Caco-2 (cell line): ENCODE measurements at regions not wholly inside any gene's neighbourhood (a gene's known extent, or its start where the extent isn't known, plus 50 kb on each side); places are given as distances from the start of the nearest gene placed in this dataset.

Experiments used
- BruUV-seq: library from RNA; stranded (reverse); fragments of 400-500 nt; replicated peaks from 2 replicates; lab custom pipeline; 2021; lab: Mats Ljungman, UMichigan
- CTCF ChIA-PET: fragments of 300-600 bp; sonication (Branson Sonifier 250); formaldehyde crosslinking; loops from one replicate; lab custom pipeline; 2022; ENCODE audit warnings: antibody characterized with exemption; lab: Charles Lee
- POLR2A ChIA-PET: fragments of 300-600 bp; sonication (Branson Sonifier 250); formaldehyde crosslinking; loops from one replicate; lab custom pipeline; 2022; ENCODE audit warnings: antibody characterized with exemption; lab: Charles Lee
- DNase-seq, 2 experiments: peaks; one replicate each; pipeline versions ENCODE4 v3.0.0 to v3.0.0-alpha.2; 2020 to 2022
- H3K27me3 ChIP-seq: replicated peaks from 2 replicates; pipeline ENCODE4 v1.6.0; 2011; ENCODE audit warnings: low read length; ENCODE audit not compliant: control insufficient read depth, insufficient read depth
- H3K36me3 ChIP-seq: 2 replicates; pipeline ENCODE4 v1.5.1; 2011; ENCODE audit warnings: low read length; ENCODE audit not compliant: control insufficient read depth, insufficient read depth
- H3K4me1 ChIP-seq: fragments of 250-450 bp; sonication (Bioruptor Pico); 2 replicates; pipeline ENCODE4 v1.5.1; 2020; ENCODE audit warnings: mild to moderate bottlenecking
- H3K4me3 ChIP-seq: 2 replicates; pipeline ENCODE4 v1.5.1; 2011; ENCODE audit warnings: low read depth, mild to moderate bottlenecking, control low read depth, low read length
- H3K9me3 ChIP-seq: fragments of 250-450 bp; sonication (Bioruptor Pico); 2 replicates; pipeline ENCODE4 v1.5.1; 2020; ENCODE audit warnings: mild to moderate bottlenecking, moderate library complexity
- H3K27ac Mint-ChIP-seq: one replicate; pipeline ENCODE4 v1.8.0; 2022; ENCODE audit warnings: mixed read lengths; ENCODE audit not compliant: unreplicated experiment
- H3K27me3 Mint-ChIP-seq: one replicate; pipeline ENCODE4 v1.8.0; 2022; ENCODE audit warnings: mixed read lengths; ENCODE audit not compliant: insufficient read depth, unreplicated experiment
- H3K36me3 Mint-ChIP-seq: one replicate; pipeline ENCODE4 v1.8.0; 2022; ENCODE audit warnings: mild to moderate bottlenecking, mixed read lengths; ENCODE audit not compliant: insufficient read depth, unreplicated experiment
- H3K4me1 Mint-ChIP-seq: one replicate; pipeline ENCODE4 v1.8.0; 2022; ENCODE audit warnings: low read depth, mixed read lengths; ENCODE audit not compliant: unreplicated experiment
- H3K4me3 Mint-ChIP-seq: one replicate; pipeline ENCODE4 v1.8.0; 2022; ENCODE audit warnings: mild to moderate bottlenecking, moderate library complexity, mixed read lengths; ENCODE audit not compliant: unreplicated experiment
- H3K9me3 Mint-ChIP-seq: one replicate; pipeline ENCODE4 v1.8.0; 2022; ENCODE audit warnings: mixed read lengths; ENCODE audit not compliant: unreplicated experiment
- intact Hi-C: fragments of 100-400 bp; cut with micrococcal nuclease; formaldehyde crosslinking; loops from one replicate; pipeline ENCODE4 v1.10.0; 2022; ENCODE audit not compliant: unreplicated experiment
- TF ChIP-seq, protein P1 (sequence below), 2 experiments: fragments of 200-600 bp in 1 of 2; IDR thresholded peaks; 1 replicate in 1 of 2; 2 replicates in 1 of 2; pipeline versions ENCODE4 v1.5.1 to v1.8.0; 2011 to 2022; ENCODE audit warnings: antibody characterized with exemption in 1 of 2, control low read depth in 1 of 2, inconsistent platforms in 1 of 2, low read depth in 1 of 2, low read length in 1 of 2, mild to moderate bottlenecking in 1 of 2, moderate library complexity in 1 of 2; ENCODE audit not compliant: insufficient read depth in 1 of 2, severe bottlenecking in 1 of 2, unreplicated experiment in 1 of 2

- H3K27ac Mint-ChIP-seq, result no peak overlapping the region
- H3K36me3 Mint-ChIP-seq, result no peaks in the 10 kb centered on the region
- no peaks in the 10 kb centered on the region for H3K4me1 Mint-ChIP-seq
- peaks cover 9% of the 10 kb centered on the region for H3K9me3 Mint-ChIP-seq
- no peaks in the 10 kb centered on the region for H3K27me3 Mint-ChIP-seq
- ChIA-PET CTCF (no interaction called here), POLR2A (no interaction called here)
- H3K4me3 Mint-ChIP-seq, result no peak overlapping the region
- TF ChIP-seq, protein P1, sequence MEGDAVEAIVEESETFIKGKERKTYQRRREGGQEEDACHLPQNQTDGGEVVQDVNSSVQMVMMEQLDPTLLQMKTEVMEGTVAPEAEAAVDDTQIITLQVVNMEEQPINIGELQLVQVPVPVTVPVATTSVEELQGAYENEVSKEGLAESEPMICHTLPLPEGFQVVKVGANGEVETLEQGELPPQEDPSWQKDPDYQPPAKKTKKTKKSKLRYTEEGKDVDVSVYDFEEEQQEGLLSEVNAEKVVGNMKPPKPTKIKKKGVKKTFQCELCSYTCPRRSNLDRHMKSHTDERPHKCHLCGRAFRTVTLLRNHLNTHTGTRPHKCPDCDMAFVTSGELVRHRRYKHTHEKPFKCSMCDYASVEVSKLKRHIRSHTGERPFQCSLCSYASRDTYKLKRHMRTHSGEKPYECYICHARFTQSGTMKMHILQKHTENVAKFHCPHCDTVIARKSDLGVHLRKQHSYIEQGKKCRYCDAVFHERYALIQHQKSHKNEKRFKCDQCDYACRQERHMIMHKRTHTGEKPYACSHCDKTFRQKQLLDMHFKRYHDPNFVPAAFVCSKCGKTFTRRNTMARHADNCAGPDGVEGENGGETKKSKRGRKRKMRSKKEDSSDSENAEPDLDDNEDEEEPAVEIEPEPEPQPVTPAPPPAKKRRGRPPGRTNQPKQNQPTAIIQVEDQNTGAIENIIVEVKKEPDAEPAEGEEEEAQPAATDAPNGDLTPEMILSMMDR (IDR thresholded peaks at IDR 0.05; ENCODE audit: insufficient read depth in 1 of 2, low read depth in 1 of 2, low read length in 1 of 2, severe bottlenecking in 1 of 2, unreplicated experiment in 1 of 2), result no peak
- no peaks in the 10 kb centered on the region for H3K36me3 ChIP-seq
- no TSS peak for BruUV-seq
- H3K4me1 ChIP-seq, result peaks cover 7% of the 10 kb centered on the region
- no peak for DNase-seq
- H3K9me3 ChIP-seq, result no peaks in the 10 kb centered on the region
- H3K4me3 ChIP-seq, result no peak overlapping the region
- intact Hi-C loops, result no loop called here
- no peaks in the 10 kb centered on the region for H3K27me3 ChIP-seq
These were observed 285.8 kb downstream of the DIPK2A start for GRCh38 chr3:144257381-144257780.

GRCh38 chr3:144259267-144259666, 287.6 kb downstream of the DIPK2A start:
- peaks cover 7% of the 10 kb centered on the region for H3K4me1 ChIP-seq
- TF ChIP-seq, protein P1 (IDR thresholded peaks at IDR 0.05; ENCODE audit: insufficient read depth in 1 of 2, low read depth in 1 of 2, low read length in 1 of 2, severe bottlenecking in 1 of 2, unreplicated experiment in 1 of 2), result no peak
- BruUV-seq, result no TSS peak
- ChIA-PET CTCF (no interaction called here), POLR2A (no interaction called here)
- no peak overlapping the region for H3K4me3 ChIP-seq
- no peaks in the 10 kb centered on the region for H3K36me3 ChIP-seq
- Mint-ChIP-seq H3K4me1 (no peaks in the 10 kb centered on the region), H3K27me3 (no peaks in the 10 kb centered on the region), H3K9me3 (peaks cover 9% of the 10 kb centered on the region), H3K36me3 (no peaks in the 10 kb centered on the region), H3K4me3 (no peak overlapping the region), H3K27ac (no peak overlapping the region)
- H3K27me3 ChIP-seq, result no peaks in the 10 kb centered on the region
- no peak for DNase-seq
- intact Hi-C loops, result no loop called here
- H3K9me3 ChIP-seq, result no peaks in the 10 kb centered on the region

- H3K27me3 Mint-ChIP-seq, result no peaks in the 10 kb centered on the region
- POLR2A ChIA-PET, result no interaction called here
- no peaks in the 10 kb centered on the region for H3K4me1 Mint-ChIP-seq
- CTCF ChIA-PET, result no interaction called here
- no peaks in the 10 kb centered on the region for H3K36me3 Mint-ChIP-seq
- Histone ChIP-seq H3K4me1 (peaks cover 7% of the 10 kb centered on the region), H3K36me3 (no peaks in the 10 kb centered on the region), H3K27me3 (no peaks in the 10 kb centered on the region), H3K4me3 (no peak overlapping the region), H3K9me3 (no peaks in the 10 kb centered on the region)
- DNase-seq, result no peak
- intact Hi-C loops, result no loop called here
- BruUV-seq, result no TSS peak
- peaks cover 9% of the 10 kb centered on the region for H3K9me3 Mint-ChIP-seq
- TF ChIP-seq, protein P1 (IDR thresholded peaks at IDR 0.05; ENCODE audit: insufficient read depth in 1 of 2, low read depth in 1 of 2, low read length in 1 of 2, severe bottlenecking in 1 of 2, unreplicated experiment in 1 of 2), result no peak
- H3K4me3 Mint-ChIP-seq, result no peak overlapping the region
- no peak overlapping the region for H3K27ac Mint-ChIP-seq
These were observed 292.1 kb downstream of the DIPK2A start for GRCh38 chr3:144263706-144264105.
